GM19035 (cell line): ENCODE measurements at regions not wholly inside any gene's neighbourhood (a gene's known extent, or its start where the extent isn't known, plus 50 kb on each side); places are given as distances from the start of the nearest gene placed in this dataset.

Source experiments
- ATAC-seq: cut with Tn5 transposase; IDR thresholded peaks from one replicate; pipeline ENCODE4 v1.9.1; 2021; ENCODE audit not compliant: unreplicated experiment

DNA sequence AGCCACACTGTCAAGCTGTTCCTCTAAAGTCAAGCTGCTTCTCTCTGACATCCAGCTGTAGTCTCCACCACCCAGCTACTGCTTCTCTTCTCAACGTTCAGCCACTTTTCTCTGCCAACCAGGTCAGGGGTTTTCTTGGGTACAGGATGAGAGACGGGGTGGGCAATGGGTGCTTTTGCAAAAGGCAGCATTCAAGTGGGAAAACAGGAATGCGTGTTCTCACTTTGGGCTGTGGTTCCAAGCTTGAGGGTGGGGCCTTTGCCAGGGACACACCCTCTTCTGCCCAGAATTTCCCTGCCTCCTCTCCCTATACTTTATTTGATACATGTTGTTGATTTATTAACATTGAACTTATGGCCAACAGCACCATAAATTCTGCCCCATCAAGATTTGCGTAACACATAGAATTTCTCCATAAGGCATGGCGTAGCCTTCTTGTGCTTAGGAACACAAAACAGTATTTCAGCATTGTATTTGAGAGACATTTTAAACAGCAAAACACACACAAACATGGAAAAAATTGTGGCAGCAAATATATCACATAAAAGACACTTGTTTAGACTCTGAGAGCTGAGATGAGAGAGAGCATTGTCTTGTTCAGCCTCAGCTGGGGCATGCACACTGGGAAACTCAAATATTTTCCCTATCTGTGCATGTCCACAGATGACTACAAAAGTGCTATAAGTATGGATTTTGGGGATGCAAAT lies 392.8 kb downstream of the SLITRK6 start:
- no peak for ATAC-seq

DNA sequence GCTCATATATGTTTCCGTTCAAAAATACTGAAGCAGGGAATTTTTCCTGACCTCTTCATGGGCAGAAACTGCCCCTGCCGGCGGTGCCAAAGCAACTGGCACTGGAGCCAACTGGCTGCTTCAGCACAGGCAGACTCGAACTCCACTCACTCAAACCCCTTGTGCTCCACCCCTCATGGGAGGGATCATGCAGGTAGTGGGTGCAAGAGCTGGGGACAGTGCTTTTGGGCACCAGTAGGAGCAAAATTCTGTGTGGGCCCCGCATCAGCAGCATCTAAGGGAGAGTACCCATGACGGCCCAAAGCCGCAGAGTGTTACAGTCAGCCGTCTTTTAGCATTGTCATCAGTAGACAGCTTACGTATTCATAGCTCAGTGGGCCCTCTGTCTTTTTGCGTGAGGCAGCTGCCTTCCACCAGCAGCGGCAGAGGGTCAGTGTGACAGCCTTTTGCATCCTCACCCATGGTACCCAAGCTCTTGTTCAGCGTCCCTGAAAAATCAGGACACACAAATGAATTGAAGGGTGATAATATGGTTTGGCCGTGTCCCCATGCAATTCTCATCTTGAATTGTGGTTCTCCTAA lies 393.8 kb downstream of the SLITRK6 start:
- ATAC-seq, result no peak

DNA sequence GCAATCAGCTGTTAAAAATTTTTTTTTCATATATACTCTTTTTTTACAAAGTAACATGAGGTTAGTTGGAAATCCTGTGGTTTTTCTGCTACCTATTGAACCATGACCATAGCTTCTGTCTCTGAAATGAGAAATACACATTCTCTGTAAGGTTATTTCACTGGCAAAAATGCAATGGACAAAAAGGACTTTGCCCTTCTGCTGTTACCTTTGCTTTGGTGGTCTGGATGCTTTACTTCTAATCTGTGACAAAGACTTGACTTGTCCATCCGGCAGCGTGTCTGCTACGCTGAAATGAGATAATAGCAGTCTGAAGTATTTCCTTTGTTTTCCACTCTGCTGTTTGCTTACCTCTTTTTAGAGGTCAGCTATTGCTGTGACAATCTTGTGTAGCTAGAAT lies 412.8 kb downstream of the SLITRK6 start:
- ATAC-seq, result no peak

DNA sequence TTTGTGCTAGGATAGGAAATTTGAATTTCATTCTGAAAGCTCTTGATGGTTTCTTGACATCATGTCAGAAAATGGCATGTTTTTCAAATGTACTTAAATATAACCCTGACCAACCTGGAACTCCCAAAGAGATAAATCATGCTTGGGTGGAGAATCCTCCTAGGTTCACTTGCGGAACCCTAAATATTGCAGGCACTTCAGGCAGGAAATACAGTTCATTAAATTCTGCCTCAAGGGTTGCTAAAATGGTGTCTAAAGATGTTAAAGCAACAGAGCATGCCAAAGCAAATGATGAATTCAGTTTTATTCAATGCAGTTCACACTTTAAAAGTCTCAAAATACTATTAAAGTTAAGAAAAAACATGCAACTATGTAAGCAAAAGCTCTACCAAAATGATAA lies 415.9 kb downstream of the SLITRK6 start:
- no peak for ATAC-seq

DNA sequence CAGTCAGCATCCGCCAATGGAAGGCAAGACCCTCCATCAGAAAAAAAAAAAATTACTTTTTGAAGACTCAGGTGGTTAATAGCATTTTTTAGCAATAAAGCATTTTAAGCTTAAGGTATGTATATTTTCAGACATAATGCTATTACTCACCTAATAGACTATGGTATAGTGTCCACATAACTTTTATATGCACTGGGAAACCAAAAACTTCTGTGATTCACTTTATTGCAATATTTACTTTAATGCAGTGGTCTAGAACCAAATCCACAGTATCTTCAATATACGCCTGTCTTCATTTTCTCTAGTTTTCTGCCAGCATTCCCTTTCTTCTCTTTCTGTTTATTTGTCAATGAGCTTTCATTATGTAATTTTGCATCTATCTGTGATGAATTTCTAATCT lies 418.1 kb downstream of the SLITRK6 start:
- no peak for ATAC-seq

DNA sequence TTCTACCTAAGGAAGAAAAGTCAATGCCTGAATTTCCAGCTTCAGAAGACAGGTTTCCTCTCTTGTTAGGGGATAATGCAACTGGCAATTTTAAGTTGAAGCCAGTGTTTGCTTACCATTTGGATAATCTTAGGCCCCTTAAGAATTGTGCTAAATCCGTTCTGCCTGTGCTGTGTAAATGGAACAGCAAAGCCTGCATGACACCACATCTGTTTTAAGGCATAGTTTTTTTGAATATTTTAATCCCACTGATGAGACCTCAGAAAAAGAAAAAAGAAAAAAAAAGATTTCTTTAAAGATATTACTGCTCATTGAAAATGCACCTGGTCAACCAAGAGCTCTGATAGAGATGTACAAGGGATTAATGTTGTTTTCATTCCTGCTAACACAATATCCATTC lies 419.2 kb downstream of the SLITRK6 start:
- no peak for ATAC-seq

DNA sequence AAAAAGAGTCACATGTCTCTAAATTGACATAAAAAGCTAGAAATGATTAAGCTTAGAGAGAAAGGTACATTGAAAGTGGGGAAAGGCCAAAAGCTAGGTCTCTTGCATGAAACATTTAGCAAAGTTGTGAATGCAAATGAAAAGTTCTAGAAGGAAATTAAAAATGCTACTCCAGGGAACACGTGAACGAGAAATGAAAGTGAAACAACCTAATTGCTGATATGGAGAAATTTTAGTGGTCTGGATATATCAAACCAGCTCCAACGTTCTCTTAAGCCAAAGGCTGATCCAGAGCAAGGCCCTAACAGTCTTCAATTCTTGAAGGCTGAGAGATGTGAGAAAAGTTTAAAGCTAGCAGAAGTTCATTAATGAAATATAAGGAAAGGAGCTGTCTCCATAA lies 419.8 kb downstream of the SLITRK6 start:
- no peak for ATAC-seq

DNA sequence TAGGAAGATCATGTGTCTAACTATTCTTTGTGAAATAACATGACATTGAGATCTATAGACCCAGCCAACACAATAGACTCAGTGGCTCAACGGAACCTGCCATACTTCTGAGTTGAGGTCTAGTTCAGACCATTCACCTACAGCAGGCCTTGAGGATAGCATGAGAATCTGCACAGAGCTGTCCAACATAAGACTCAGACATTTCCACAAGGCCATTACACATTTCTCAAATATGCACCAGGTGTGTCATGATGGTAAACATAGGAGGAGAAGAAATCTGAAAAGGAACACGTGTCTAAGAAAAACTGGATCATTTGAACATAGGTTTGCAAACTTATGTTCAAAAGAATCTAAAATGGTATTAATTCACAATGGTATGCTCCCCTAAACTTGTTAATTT lies 421.4 kb downstream of the SLITRK6 start:
- ATAC-seq, result no peak

DNA sequence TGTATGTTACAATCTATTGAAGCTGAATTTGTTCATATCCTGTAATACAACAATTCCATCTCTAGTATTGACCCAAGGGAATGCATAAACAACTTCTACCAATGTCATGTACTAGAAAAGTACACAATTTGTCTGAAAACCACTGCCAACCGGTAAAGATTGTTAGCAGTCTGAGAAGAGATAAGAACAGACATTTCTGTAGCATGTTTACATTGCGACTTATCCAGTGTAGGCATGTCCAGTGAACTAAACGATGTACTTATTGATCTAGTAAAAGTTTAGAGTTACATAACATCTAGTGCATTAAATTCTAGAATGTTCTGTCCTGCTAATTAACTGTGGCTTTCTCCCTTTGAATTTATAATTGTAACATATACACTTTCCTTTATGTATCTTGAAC lies 425.9 kb downstream of the SLITRK6 start:
- no peak for ATAC-seq

DNA sequence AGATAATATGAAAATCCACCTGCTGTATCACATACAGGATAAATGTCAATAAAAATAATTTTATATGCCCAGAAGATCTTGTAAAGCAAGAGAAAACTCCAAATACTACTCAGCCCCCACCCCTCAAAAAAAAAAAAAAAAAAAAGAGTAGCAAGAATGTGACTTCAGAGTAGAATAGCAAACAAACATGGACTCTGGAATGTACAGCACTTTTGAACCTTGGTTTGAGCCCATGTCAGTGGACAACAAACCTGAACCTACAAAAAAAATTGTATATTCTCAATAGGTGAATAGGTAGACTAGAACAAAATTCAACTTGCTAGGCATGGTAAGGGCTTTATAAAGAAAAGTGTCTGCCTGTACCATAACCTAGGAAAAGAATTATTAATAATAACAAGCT lies 428.0 kb downstream of the SLITRK6 start:
- no peak for ATAC-seq

DNA sequence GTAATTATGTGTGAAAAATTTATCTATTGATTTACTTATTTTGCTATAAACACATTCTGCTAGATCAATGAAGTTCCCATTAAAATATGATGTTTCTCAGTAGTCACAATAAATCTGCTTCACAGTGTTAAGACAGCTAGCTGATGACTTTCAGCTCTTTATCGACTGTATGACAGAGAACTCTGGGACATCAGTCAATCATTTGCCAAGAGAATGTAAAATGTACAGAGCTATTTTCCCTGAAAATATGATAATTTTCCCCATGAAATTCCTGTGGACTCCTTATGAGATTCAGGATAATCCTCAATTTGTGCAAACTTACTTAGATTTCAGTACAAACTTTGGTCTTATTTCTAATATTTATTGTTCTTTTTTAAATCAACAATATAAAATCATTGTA lies 430.5 kb downstream of the SLITRK6 start:
- ATAC-seq, result no peak

DNA sequence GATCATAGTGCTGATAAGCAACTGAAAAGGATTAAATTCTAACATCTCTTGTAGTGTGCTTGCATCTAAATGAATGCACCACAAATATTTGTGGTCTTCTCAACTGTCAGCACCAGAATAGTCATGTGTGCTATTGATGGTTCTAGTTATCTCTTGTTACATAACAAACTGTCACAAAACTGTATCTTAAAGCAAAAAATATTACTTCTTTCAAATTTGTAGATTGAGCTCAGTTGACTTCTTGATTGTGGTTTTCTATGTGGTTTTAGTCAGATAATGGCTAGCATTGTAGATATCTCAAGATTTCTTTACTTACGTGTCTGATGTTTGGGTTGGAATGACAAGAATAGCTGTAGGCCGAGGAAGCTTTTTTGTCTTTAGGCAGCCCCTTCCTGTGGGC lies 431.3 kb downstream of the SLITRK6 start:
- ATAC-seq, result no peak

DNA sequence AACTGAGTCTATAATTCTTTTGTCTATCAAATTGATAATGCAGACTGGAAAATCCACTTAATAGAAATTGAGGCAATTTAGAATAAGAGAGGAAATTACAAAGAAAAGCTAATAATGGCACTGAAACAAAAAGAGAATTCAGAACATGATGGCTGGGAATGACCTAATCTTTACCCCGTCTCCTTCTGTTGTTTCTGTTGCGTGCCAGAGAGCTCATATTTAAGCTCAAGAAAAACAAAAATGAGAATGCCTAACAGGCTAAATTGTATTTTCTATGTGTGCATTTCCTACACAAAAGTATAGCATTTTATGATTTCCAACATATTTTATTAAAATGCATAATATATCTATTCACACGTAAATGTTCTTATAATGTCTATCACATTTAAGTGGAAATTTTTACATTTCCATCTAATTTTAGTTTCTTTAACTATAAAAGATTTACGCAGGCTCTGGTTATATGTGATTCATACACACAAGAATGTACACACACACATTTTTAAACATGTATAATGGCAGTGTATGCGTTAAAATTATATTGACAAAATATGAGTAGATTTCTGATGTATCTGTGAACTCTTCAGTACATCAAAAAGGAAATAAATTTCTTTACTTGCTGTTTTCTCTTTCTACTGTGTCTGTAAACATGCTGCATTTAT lies 432.3 kb downstream of the SLITRK6 start:
- ATAC-seq, result no peak

DNA sequence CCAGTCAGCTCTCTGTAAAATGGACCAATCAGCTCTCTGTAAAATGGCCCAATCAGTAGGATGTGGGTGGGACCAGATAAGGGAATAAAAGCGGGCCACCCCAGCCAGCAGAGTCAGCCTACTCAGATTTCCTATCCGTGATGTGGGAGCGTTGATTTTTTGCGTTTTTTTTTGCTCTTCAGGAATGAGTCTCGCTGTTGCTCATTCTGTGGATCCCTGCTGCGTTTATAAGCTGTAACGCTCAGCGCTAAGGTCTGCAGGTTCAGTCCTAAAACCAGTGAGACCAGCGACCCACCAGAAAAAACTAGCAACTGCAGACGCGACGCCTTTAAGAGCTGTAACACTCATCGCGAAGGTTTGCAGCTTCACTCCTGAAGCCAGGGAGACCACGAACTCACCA lies 435.7 kb downstream of the SLITRK6 start:
- ATAC-seq, result no peak

DNA sequence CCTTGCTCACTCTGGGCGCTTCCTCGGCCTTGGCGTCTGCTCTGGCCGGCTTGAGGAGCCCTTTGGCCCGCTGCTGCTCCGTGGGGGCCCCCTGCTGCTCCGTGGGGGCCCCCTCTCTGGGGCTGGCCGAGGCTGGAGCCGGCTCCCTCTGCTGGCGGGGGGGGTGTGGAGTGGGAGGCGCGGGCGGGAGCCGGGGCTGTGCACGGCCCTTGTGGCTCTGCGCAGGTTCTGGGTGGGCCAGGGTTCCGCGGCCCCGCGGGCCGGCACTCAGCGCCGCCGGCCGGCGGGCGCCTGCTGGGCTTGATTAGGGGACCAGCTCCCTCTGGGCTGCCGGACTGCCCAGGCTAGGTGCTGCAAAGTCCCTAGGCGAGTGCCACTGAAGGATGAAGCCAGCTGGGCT lies 436.2 kb downstream of the SLITRK6 start:
- ATAC-seq, result no peak

DNA sequence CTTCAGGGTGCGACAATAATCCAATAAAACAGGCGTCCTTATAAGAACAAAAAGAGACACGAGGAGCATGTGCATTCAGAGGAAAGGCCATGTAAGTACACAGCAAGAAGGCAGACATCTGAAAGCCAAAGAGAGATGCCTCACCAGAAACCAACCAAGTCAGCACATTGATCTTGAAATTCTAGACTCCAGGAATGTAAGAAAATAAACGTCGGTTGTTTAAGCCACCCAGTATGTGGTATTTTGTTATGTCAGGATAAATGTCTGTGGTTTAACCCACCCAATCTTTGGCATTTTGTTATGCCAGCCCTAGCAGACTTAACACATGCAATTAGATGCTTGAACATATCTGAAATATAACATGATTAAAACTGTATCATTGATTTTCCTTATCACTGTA lies 452.0 kb downstream of the SLITRK6 start:
- no peak for ATAC-seq

DNA sequence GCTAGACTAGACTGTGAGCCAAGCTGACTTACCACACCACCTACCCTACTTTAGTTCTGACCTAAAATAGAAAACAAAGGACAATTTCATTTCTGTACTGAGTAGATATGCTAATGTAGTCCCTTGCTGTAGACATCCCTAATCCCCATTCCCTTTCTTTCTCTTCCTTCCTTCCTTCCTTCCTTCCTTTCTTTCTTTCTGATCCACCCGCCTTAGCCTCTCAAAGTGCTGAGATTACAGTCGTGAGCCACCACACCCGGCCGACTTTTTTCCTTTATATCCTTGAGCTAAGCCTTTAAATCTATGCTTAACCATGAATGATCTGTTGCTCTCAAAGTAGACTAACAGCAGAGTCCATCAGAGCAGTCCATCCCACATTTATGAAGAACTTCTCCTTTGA lies 465.0 kb downstream of the SLITRK6 start:
- ATAC-seq, result no peak

DNA sequence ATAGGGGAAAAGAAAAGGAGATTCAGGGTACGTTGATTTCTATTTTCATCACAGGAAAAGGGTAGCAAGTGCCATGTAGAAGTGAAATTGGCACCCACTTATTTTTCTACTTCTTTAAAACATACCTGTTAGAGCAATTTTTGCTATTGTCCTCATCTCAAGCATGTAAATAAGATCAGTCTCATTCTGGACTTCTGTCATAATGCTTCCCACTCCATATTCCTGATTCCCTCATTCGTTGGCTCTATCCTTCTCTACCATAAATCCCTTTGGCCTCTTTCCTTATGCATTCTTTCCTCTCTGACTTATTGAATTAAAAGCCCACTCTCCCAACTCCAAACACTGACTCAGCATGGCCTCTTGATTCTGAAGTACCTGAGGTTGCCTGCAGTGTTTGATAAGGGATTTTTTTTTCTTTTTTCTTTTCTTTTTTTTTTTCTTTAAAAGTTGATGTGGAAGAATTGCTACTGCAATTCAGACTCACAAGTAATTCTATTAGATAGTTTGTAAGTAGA lies 465.7 kb downstream of the SLITRK6 start:
- ATAC-seq, result no peak

DNA sequence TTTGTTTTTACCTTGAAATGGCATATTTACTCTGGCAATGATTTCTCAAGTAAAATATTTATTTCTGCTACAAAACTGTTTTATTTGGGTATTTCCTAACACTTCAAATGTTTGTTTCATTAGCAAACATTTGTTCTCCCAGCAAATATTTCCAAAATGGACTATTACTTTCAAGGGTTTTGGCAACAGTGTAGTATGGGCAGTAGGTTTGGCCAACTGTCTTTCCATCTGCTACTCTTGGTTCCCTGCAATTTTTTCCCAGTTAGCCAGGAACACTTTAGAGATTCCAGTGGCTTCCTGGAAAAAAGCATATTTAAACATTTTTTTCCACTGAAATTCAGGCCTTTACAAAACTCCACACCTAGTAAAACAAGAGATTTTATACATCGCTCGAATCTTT lies 466.6 kb downstream of the SLITRK6 start:
- ATAC-seq, result no peak

DNA sequence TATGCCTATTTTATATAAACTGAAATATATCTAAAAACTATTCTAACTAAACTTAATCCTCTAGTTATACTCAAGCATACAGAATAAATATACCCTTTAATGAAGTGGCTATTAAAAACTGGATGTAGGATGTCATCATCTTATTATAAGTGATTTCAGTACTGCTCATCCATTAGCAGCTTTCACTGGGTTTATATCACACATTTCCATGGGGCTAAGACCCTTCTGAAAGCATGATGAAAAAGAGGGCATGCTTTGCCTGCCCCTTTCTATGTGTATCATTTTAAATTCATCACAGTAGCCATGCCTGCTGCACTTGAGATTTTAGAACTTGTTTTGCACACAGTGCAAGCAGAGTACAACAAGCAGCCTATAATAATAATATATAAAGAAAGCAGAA lies 477.5 kb downstream of the SLITRK6 start:
- no peak for ATAC-seq

DNA sequence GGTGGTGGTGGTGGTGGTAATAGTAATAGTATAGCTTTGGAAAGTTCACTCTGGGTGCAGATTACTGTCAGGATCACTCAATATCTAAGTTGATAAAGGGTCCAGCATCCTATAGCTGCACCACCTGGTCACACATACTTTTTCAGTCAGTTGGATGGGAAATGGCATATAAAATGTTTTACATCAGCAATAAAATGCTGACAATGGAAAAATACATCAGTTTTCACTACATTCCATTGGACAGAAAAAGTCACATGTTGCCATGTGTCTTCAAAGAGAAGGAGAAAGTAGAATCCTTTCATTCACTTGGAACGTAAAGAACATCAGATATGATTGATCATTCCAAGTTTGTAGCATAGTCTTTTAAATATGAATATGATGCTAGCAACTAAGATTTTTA lies 481.4 kb downstream of the SLITRK6 start:
- ATAC-seq, result no peak

DNA sequence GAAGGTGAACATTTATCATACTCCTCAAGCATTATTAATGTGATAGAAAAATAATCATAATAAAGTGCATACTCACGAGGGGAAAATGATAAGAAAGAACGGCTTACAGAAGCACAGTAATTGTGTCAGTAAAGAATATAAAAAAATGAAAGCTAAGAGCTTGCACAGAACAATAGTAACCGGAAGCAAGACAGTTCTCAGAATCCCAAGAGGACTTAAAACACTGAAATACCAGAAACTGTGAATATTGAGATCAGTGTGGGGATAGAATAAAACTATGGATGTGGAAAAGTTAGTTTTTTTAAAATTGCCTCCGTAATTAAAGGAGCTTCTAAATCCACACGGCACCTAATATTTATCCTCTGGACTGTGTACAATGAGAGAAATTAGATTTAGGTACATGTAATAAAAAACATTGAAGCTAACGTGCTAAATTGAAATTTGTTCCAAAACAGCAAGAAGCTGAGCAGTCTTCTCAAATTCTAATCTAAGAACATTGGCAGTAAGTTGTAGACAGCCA lies 482.7 kb downstream of the SLITRK6 start:
- ATAC-seq, result no peak
